ENCODE measurements at regions not wholly inside any gene's neighbourhood (a gene's known extent, or its start where the extent isn't known, plus 50 kb on each side); places are given as distances from the start of the nearest gene placed in this dataset.

DNA sequence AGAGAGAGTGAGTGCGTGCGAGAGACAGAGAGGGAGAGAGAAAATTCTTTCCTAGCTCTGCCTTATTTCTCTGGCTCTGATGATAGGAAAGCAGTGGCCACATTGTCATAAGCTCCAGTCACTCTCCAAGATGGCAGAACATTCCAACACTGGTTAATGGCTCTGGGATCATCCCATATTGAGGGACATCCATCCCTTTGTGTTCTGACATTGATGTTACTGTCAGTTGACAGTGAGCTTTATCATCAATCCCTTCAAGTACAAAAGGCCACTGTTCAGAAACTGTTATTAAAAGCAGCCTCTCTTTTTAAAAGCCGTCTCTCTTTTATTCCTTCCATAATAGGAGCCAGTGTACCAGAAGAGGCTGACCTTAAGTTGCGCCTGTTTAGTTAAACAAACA lies 1084.9 kb upstream of the RBFOX1 start:
- no peak for DNase-seq

DNA sequence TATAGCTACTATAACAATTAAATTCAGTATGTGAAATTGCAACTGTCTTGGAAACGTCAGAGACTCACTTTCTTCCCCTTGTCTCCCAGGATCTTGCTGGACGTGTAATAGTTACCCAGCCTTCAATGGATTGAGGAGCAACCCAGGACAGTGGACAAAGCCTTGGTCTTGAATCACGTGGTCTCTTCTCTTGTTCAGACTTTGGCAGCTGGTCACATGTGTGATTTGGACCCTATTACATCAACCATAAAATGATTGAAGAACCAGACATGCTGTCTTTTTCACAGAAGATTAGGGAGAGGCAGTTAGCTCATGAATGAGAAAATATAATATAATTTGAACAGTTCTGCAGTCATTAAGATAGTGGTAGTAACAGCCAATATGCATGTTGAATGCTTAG lies 1085.5 kb upstream of the RBFOX1 start:
- no peak for DNase-seq

DNA sequence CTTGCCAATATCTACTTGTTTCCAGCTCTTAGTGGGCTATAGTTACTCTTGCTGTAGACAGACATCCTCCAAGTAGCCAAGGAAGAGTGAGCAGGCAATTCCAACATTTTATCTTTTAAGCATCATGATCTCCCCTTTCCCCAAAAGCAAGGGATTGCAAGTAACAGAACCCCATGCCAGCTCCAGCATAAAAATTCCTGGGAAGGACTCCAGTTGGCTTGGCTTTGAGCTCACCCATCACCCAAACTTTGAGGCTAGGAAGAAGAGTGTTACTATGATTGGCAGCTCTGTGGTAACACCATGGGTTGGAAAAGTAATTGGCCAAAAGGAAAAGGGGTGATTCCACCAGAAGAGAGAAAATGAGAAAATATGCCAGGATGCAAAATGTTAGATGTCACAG lies 1086.4 kb upstream of the RBFOX1 start:
- no peak for DNase-seq

DNA sequence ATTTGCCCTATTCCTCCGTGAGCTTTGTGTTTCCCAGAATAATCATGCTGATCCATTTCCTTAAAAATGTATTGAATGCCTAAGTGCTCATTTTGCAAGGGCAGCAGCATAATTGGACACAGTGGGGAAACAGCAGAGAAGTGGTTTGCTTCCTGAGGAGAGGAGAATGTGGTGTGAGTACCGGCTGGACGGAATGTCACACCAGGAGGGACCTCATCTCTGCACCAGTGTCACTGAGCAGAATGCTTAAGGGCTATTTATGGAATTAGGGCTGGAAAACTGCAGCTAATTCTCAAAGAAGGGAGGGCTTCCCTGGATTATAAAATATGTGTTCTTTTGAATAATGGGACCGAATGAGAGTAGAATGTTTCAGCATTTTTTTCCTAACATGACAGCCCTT lies 1100.6 kb upstream of the RBFOX1 start:
- no peak for DNase-seq

DNA sequence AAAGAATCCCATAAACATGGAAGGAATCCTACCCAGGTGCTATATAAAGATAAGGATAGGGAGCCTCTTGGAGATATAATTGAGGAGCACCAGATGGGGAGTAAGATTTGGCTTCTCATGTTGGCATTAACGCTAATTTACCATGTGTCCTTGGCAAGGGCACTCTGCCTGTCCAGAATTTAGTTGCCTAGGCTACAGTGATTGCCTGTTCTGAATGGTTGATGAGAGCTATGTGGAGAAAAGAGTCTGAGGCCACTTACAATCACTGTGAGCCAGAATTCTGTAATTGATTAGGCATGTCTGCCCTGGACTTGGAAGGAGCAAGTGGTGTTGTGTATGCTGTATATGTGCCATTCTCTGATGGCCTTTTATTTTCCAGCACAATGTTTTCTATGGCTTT lies 1101.2 kb upstream of the RBFOX1 start:
- DNase-seq, result no peak

DNA sequence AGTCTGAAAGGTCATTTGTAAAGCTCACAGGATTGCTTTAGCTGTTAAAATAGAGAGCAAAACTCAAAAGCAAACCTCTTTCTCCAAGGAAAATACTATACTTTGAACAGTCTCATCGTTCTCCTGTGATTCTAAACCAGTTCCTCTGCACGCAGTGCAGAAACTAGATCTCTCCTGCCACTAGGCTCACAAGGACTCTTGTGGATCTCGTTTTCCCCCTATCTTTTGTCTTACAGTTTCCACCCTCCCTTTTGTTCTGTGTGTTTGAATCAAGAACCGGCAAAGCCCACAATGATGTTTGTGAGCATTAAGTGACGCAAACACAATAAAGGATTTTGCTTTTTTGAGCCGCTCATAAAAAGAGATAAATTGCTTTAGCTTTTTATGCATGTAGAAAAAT lies 1103.5 kb upstream of the RBFOX1 start:
- no peak for DNase-seq

DNA sequence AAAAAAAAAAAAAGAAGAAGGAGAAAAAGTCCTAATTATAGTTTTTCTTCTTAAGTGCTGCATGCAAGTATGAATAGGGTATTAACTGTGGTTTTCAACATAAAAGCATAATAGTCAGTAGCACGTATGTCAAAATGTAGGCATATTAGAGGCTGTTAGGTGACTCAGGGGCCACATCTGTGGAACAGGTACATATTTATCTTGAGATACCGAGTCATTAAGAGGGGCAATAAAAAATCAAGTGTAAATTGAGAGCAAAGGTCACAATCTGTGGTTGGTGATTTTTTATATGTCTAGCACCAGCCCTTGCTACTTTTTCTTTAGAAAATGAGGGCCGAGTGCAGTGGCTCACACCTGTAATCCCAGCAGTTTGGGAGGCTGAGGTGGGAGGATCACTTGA lies 1113.8 kb upstream of the RBFOX1 start:
- no peak for DNase-seq

DNA sequence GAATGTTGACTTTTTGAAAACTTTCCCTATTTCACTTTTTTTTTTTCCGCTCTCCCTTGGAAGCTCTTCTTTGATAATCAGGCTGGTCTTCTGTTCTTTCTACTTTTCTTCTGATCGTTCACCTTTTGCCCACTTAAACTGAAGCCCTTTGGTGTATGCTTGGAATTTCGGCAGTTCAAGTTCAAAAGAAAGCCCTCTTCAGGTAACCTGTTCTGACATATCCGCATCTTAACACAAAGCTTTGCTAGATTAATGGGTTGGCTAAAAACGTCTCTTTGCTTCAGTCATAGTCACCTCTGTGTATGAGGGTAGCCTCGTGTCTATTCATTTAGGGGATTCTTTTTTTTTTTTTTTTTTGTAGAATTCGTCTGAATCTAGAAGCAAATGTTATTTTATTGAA lies 1115.8 kb upstream of the RBFOX1 start:
- no peak for DNase-seq

DNA sequence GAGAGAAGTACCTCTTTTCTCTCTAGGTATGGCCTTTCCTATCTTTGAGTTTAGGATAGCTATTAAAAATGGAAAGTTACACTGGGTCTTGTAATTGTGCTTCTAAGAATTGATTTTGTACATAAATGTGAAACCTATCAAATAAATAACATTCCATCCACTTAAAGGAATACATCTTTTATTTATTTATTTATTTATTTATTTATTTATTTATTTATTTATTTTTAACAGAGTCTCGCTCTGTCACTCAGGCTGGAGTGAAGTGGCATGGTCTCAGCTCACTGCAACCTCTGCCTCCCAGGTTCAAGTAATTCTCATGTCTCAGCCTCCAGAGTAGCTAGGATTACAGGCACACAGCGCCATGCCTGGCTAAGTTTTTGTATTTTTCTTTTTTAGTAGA lies 1114.0 kb upstream of the EEF2KMT start:
- no peak for DNase-seq

DNA sequence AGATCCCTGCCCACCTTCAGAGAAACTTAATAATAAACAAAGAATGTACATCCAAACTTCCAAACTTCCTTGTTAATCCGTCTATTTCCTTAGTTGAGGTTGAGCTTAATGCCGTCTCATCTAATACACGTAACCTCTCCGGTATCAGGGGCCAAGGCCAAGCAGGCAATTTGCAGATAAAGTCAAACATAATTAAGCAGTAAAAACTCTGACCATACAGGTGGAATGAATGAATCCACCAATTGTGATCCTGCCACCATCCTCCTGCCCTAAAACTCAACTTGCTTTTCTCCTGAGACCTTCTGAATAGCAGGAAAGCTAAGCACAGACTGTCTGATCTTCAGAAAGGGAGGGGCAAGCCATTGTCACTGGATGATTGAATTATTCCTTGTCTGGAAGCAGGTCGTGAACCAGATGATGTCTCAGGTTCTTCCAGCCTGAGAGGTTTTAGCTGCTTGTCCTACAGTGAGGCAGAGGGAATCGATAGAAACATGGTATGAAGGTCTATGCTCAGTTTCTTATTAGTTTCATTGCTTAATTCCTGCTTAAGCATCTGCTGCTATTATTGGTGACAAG lies 1111.8 kb upstream of the EEF2KMT start:
- DNase-seq, result no peak

DNA sequence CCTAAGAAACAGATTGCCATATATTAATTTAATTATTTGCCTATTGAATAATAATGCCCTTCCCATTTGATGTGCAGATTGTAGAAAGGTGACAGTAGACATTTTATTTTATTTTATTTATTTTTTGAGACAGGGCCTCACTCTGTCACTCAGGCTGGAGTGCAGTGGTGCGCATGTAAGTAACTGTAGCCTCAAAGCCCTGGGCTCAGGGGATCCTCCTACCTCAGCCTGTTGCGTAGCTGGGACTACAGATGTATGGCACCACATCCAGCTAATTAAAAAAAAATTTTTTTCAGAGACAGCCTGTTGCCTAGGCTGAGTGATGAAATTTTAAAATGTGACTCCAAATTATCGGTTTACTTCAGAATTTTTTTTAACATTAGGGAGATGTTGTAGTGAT lies 1110.0 kb upstream of the EEF2KMT start:
- no peak for DNase-seq

DNA sequence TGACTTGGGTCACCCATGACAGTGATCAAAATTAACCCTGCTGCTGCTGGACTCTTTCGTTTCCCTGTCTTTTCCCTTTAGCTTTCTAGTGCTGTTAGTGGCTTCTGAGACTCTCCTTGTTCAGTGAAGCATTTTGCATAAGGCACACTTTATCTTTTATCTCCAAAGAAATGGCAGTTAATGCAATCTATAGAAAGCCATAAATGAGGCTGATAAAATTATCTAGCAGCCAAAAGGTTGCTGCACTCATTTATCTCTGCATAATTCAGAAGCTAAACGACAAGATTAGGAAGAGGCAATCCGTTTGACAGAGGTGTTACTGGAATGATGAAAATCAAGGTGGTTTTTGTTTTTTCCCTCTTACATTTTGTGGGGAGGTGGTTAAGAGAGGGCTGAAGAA lies 1109.5 kb upstream of the EEF2KMT start:
- no peak for DNase-seq

DNA sequence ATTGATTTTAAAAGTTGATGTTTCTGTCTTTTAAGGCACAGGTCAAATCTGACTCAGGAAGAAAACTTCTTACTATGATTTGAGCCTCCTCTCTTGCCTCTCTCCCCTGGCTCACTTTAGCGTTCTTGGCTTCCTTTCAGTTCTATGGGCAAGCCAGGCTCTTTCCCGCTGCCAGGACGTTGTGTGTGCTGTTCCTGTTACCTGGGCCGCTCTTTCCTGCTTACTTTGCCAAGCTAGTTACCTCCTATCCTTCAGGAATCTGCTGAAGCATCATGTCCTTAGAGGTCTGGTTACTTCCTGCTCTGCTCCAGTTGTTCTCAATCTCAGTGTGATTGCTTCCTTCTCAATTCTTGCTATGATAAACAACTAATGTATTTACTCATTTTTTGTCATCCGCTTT lies 1108.5 kb upstream of the EEF2KMT start:
- DNase-seq, result no peak

DNA sequence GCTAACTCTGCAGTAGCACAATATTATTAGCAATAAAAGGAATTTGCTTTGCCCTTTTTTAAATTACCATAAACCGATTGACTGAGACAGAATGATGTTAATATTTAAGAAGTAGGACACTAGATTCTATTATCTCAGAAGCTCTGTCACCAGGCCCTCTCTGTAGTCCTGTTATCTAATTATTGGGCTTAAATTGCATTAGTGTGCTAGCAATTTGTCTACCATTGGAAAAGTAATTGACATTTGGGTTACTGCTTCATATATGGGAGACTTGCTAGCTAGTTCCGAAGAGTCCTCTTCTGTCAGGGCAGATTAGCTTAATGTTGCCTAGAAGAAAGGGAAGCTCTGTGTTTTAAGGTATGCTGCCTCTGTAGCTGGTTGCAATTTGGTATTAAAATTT lies 1107.3 kb upstream of the EEF2KMT start:
- no peak for DNase-seq

DNA sequence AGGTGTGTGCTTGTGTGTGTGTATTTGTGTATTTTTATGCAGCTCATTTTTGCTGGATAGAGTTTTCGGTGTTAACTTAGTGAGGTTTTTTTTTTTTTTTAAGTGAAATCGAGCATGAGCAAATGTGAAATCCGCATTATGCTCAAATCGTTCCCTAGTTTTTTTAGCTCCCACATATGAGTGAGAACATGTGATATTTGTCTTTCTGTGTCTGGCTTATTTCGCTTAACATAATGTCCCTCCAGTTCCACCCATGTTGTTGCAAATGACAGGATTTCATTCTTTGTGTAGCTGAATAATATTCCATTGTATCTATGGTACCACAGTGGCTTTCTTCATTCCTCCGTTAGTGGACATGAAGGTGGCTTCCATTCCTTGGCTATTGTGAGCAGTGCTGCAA lies 1103.3 kb upstream of the EEF2KMT start:
- DNase-seq, result no peak

DNA sequence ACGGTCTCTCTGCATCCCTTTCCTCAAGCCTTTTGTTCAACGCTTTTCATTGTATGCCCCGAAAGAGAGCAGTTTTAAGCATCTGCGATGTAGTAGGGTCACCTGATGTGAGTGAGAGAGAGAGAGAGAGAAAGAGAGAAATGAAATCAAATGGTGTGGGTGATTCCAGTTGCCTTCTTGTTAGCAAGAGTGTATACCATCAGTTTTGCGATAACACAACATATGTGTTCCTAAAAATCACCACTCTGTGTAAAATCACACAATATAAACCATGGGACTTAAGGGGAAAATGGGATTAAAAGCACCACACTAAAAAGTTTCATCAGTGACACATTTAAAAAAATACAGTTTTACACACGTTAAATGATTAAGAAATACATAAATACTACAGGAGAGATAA lies 1102.7 kb upstream of the EEF2KMT start:
- no peak for DNase-seq

DNA sequence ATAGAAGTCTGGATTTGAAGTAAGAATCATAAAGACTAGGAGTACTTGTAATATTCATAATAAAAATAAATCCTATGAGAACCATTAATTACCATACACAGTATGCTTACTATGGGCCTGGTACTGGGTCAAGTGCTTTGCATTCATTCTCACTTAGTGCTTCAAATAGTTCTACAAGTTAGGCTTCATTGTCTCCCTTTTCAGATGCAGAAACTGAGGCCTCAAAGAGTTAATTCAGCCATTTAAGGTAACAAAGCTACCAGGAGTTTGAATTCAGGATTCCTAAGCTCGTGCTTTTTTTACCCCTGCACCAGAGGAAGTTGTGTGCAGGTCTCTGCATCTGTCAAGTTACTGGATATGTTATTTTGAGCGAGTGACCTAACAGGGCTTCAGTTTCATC lies 1098.4 kb upstream of the EEF2KMT start:
- DNase-seq, result no peak

DNA sequence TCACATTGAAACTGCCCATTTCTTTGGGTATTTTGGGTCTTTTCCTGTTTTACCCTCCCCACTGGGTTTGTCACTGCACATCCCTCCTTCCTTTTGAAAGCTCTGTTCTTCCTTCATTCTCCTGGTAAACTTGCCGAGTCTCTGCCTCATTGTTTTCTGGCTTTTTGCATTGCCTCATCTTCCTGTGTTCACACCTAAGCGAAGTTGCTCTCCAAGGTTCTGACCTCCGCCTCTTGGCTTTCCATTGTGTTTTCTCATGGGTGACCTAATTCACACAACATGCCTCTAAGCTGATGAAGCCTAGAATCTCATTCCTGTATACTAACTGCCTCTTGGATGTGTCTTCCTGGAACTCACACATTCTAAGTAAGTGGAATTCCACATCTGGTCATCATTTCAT lies 1096.1 kb upstream of the EEF2KMT start:
- DNase-seq, result no peak

DNA sequence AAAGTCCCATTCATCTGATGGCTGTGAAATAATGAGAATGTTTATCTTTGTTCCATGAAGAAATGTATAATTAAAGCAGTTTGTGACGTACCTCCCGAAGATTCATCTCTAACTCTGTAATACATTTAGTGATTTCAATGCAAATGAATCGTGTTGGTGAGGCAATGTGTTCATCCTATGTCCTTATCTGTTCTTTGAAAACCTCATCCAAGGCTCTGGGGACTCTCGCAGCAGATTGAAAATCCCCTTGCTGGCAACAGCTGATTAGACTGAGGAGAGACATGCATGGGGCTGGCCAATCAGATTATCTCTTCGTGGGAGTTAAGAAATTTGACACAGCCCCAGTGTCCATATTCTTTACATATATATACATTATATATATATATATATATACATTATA lies 1095.4 kb upstream of the EEF2KMT start:
- DNase-seq, result no peak

DNA sequence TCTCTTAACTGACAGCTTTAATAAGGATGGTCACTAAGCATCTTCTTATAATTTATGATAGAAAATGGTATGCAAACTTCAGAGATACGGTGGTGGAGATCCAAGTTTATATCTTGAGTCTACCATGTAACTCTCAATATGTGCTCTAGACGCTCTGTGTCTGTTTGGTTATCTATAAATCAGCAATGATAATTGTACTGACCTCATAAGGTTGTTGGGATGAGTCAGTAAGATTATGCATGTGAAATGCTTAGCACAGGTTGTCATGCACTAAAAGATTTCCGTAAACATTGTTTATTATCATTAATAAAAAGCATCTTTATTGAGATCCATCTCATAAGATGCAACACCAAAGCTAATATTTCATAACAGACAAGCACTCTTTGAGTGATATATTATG lies 1094.9 kb upstream of the EEF2KMT start:
- no peak for DNase-seq

DNA sequence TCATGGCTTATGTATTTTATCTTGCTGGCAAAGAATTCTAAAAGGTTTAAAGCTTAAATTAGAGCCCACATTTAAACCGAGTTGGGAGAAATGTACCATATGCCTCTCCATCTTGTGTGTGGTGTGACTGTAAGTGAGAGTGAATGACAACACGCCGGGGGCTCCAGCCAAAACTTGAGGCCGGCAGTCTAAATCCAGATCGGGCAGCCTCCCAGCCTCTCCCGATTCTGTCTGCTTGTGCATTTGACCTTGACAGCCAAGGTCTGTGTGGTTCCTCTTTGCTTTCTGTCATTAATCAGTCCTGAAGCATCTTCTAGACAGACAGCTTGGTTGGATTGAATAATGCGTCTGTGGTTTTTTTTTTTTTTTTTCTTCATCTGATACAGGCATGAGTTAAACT lies 1093.2 kb upstream of the EEF2KMT start:
- no peak for DNase-seq

DNA sequence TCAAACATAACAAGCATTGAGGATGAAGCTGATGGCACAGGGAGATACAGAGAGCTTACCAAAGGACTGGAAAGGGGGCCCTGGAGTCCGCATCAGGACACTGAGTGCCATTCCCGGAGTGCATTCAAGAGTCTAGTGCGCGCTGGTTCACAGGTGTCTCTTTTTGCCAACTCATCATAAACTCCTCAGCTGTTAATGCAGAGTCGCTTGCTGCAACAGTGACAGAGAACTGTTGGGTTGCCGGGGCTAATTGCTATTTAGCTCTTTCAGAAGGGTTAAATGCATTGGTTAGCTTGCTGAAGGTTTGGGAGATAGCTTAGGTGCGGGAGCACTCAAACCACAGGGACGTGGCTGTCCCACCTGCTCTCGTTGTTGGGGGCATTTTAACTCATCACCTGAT lies 1091.6 kb upstream of the EEF2KMT start:
- DNase-seq, result no peak

DNA sequence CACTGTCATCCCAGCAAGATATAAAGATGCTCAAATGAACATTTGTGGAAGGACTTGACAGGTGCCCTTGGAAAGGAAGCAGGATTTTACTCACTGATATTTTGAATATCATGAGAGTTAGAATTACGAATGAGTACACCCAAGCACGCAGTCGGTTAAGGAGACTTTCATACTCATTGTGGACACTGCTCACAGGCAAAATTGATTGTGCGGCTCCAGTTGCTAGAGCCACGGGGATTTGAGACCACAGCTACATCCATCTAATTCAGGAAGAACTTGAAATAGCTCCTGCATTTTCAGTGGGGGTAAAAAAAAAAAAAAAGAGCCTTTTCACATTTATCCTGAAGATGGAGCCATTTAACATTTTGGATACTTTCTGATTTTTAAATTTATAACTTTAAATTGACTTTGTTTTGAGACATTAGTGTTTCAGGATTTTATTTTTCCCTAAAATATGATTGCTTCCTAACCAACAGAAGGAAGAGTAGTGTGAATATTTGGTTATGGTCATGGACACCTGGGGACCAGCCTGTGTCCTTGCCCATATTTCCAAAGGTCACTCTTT lies 1080.1 kb upstream of the EEF2KMT start:
- no peak for DNase-seq

DNA sequence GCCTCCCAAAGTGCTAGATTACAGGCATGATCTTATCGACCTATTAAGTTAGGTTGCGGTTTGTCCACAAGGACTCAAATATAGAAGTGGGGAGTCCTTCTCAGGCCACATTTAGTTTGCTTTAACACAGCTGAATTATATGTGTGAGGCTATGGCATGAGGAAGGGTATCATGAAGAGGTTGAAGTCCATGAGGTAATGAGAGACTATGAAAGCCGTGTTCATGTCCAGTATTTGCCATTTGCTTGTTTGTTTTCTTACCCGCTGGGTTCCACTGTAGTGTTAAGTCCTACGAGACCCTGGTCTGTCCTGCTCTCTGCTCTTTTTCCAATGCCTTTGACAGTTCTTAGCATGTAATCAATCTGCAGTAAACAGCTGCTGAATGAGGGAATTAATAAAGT lies 1072.4 kb upstream of the EEF2KMT start:
- DNase-seq, result no peak

DNA sequence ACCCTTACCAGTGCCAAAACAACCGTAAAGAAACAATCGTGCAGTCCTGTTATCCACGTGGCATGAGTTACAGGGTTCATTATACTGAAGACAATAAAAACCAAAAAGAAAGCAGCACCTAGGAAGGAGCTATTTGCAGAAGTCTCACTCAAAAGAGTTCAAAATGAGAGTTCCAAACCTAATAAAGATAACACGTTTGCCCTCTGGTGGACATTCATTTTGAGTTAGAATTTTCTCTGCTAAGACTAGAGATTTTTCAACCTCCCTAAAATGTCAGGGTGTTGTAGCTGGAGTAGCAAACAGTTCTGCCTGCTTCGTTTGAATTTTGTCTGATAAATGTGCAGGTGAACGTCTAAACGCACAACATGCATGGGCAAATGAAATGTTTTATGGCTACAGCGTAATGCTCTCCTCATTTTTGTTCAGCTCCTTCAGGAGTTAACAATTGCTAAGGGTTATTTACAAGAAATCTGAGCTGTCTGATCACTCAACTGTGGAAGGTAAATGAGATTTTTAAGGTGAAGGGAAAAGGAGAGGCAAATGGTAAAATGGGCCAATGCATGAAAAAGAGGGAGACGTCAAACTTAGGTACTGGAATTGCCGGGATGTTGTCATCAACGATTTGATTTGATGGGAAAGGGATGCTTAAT lies 1067.9 kb upstream of the EEF2KMT start:
- no peak for DNase-seq
